ENCODE measurements at regions not wholly inside any gene's neighbourhood (a gene's known extent, or its start where the extent isn't known, plus 50 kb on each side); places are given as distances from the start of the nearest gene placed in this dataset.
A peak's percentile ranks its signal among the peaks of the same experiment; 100 is the strongest.

DNA sequence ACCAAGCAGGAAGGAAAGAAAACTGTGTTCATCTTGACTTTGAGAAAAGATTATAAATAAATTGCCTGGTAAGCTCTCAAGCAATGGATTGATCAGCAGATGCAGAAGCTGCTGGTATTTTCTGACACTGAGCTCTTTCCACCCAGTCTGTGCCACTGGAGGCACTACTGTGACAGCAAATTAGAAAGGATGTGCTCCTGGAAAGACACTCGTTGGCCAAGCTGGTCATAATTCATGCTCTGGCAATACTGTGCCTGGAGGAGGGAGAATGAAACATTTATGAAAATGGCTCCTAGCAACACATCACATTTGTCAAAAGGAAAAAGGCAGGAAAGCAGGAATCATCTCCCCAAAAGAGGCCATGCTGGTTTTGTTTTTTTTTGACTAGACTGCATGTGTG lies 84.2 kb downstream of the CAVIN4 start:
- TF ChIP-seq, protein P1, sequence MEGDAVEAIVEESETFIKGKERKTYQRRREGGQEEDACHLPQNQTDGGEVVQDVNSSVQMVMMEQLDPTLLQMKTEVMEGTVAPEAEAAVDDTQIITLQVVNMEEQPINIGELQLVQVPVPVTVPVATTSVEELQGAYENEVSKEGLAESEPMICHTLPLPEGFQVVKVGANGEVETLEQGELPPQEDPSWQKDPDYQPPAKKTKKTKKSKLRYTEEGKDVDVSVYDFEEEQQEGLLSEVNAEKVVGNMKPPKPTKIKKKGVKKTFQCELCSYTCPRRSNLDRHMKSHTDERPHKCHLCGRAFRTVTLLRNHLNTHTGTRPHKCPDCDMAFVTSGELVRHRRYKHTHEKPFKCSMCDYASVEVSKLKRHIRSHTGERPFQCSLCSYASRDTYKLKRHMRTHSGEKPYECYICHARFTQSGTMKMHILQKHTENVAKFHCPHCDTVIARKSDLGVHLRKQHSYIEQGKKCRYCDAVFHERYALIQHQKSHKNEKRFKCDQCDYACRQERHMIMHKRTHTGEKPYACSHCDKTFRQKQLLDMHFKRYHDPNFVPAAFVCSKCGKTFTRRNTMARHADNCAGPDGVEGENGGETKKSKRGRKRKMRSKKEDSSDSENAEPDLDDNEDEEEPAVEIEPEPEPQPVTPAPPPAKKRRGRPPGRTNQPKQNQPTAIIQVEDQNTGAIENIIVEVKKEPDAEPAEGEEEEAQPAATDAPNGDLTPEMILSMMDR (IDR thresholded peaks at IDR 0.05; ENCODE audit: control insufficient read depth, extremely low read depth, insufficient read depth): peak; percentile 5; the same call in 1 of the 2 replicates

DNA sequence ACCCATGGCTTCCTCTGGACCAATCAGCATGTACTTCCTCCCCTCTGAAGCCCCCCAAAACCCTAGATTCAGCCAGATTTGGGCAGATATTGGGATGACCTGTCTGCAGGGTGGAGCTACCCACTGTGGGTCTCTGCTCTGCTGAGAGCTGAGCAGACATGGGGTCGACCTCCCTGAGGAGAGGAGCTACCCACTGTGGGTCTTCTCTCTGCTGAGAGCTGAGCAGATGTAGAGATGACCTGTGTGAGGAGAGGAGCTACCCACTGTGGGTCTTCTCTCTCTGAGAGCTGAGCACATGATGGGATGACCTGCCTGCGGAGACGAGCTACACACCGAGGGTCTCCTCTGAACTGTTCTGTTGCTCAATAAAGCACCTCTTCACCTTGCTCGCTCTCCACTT lies 89.6 kb downstream of the CAVIN4 start:
- H3K4me3 ChIP-seq (ENCODE audit: low read depth, low read length): no peak overlapping the region
- no peak for DNase-seq (ENCODE audit: low read depth)
- TF ChIP-seq, protein P1 (IDR thresholded peaks at IDR 0.05; ENCODE audit: control insufficient read depth, extremely low read depth, insufficient read depth): no peak

More for the DNA sequence above, 84.2 kb downstream of the CAVIN4 start:
- H3K4me3 ChIP-seq (ENCODE audit: low read depth, low read length): no peak overlapping the region
- DNase-seq (ENCODE audit: low read depth): no peak

DNA sequence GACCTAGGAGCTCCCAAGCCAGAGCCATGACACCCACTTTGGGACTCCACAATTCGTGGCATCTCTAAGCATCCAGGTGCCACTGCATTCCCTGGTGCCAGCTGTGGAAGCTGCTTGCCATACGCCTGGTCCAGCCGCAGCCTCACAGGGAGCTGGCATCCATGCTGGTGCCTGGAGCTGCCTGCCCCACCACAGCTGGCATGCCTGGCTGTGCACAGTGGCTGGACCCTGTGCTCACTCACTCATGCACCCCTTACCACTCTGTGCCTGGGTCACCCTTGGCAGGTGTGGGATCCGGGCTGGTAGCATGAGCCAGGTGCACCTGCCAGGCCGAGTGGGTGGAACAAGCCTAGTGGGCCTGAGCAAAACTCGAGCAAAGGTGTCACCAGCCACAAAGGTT lies 90.1 kb downstream of the CAVIN4 start:
- no peak for DNase-seq (ENCODE audit: low read depth)
- TF ChIP-seq, protein P1 (IDR thresholded peaks at IDR 0.05; ENCODE audit: control insufficient read depth, extremely low read depth, insufficient read depth): no peak
- no peak overlapping the region for H3K4me3 ChIP-seq (ENCODE audit: low read depth, low read length)

DNA sequence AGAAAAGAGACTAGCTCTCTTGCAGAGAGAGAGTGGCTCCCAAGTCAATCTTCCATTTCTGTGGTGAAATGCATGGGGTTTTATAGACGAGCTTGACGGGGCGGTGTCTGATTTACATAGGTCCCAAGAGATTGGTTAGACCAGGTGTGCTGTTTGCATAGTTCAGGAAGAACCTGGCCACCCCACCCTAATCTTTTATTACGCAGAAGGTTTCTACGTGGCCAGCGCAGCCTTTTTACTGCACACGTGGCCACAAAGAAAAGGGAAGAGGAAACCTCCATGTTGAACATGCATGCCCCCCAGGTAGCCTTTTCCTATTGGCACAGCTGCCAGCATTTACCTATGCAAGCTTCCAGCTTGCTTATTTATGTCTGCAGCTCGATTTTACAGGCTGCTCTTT lies 92.1 kb downstream of the CAVIN4 start:
- no peak overlapping the region for H3K4me3 ChIP-seq (ENCODE audit: low read depth, low read length)
- DNase-seq (ENCODE audit: low read depth): no peak
- TF ChIP-seq, protein P1 (IDR thresholded peaks at IDR 0.05; ENCODE audit: control insufficient read depth, extremely low read depth, insufficient read depth): no peak

DNA sequence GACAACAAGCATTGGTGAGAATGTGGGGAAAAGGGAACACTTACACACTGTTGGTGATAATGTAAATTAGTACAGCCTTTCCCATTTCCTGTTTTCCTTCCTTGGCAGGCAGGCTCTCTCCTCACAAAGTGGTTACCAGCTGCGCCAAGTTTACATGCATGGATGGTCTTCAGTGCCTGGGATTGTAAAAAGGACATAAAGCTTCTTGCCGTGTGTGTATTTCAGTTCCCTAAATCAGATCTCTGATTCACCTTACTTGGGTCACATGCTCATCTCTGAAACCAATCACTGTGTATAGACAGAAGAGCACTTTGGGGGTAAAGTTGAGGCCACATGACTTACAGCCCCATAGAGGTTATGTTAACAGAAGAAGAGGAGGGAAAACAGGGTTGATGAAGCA lies 92.8 kb downstream of the CAVIN4 start:
- TF ChIP-seq, protein P1 (IDR thresholded peaks at IDR 0.05; ENCODE audit: control insufficient read depth, extremely low read depth, insufficient read depth): no peak
- no peak overlapping the region for H3K4me3 ChIP-seq (ENCODE audit: low read depth, low read length)
- DNase-seq (ENCODE audit: low read depth): no peak

DNA sequence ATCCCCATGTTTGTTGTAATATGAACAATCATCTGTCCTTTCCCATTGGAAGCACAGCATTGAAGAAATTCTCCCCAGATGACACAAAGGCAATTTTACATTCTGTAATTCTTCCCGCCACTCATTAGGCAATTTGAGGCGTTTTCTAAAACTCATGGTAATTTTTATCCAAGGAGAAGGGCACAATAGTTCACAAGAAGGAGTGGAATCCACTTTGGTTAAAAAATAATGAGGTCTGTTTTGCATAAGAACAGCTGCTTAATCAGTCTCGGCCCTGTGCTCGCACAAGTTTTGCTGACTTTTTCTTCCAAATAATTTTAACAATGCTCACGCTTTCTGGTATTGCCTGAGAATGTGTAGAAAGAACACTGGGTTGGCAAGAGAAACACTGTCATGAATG lies 94.0 kb downstream of the CAVIN4 start:
- TF ChIP-seq, protein P1 (IDR thresholded peaks at IDR 0.05; ENCODE audit: control insufficient read depth, extremely low read depth, insufficient read depth): no peak
- no peak for DNase-seq (ENCODE audit: low read depth)
- H3K4me3 ChIP-seq (ENCODE audit: low read depth, low read length): no peak overlapping the region

DNA sequence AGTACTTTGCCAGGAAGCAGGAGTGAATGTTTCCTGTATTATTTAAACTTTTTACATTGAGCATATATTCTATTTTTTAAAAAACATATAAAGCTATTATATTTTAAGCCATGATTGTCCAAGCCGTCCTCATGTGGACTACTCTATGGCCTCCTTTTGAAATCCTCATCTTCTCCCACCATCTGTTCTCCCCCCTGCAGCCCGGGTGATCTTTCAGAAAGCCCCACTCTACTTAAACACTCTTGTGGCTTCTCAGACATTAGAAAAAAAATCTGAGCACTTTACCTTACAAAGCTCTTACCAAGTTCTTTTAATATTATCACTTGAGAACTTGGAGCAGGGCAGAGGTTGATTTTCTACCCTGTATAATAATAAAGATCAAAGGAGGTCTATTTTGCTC lies 95.4 kb downstream of the CAVIN4 start:
- TF ChIP-seq, protein P1 (IDR thresholded peaks at IDR 0.05; ENCODE audit: control insufficient read depth, extremely low read depth, insufficient read depth): no peak
- no peak overlapping the region for H3K4me3 ChIP-seq (ENCODE audit: low read depth, low read length)
- no peak for DNase-seq (ENCODE audit: low read depth)

All from LNCaP clone FGC (cell line).